ENCODE measurements at regions not wholly inside any gene's neighbourhood (a gene's known extent, or its start where the extent isn't known, plus 50 kb on each side); places are given as distances from the start of the nearest gene placed in this dataset.

DNA sequence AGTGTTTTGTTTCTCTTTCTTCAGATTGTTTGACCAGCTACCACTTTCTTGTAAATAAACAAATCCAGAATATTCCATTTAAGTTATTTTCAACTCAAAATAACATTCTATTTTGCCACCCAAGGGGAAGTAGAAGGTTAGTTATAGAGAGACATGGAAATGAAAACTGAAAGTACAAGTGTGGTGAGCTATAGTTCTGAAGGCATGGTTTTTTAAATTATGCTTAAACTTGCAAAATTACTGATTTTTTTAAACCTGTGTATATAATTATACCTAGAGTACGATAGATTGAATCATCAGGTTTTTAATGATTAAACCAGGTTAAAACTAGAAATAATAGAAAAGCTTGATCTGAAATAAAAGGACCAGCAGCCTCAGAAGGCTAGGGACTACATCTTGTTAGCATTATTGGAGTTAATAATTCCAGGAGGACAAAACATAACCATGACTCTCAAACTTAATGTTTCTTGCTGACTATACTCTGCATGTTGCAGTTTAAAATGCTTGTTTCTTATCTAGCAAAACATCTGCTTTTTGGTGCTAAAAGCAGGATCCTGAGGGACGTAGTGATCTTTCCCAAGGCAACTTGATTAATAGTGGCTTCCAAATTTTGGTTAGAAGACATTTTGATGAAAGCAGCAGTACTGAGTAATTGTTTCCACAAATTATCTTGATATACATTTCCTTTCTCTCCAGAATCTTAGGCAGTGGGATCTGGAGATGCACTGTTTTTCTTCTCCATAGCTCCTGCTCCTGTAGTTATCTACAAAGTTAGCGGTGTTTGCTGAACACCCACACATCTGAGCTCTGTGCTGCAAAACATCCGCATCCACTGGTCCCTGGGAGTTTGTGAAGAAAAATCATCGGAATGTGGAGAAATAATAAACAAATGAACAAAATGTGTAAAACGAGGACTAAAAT is 327.2 kb upstream of the PKDCC start:
- DNase-seq (ENCODE audit: low read depth in 2 of 2), result no peak

DNA sequence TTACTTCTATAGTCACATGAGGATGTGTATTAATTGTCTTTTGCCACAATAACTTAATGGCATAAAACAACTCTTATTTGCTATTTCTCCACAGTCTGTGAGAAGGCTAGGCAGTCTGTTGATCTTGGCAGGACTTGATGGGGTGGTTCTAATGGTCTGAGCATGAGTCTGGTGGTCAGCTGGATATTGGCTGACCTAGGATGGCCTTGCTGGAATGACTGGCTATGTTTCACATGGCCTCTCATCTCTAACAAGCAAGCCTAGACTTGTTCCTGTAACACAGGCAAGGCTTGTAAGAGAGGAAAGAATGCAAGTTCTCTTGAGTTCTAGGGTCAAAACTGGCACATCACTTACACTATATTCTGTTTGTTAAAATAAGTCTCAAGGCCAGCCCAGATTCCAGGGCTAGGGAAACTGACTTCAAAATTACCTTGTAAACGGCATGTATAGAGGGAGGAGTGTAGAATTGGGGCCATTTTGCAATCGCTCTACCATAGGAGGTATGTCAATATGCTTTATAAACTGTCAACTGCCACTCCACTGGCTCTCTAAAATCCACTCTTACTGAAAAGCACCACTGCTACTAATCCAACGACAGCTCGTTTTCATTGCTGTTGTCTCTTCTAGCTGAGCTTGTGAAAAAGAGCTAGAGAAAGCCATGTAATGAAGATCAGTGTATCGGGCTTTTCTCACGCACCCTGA is 325.0 kb upstream of the PKDCC start:
- DNase-seq (ENCODE audit: low read depth in 2 of 2), result no peak

DNA sequence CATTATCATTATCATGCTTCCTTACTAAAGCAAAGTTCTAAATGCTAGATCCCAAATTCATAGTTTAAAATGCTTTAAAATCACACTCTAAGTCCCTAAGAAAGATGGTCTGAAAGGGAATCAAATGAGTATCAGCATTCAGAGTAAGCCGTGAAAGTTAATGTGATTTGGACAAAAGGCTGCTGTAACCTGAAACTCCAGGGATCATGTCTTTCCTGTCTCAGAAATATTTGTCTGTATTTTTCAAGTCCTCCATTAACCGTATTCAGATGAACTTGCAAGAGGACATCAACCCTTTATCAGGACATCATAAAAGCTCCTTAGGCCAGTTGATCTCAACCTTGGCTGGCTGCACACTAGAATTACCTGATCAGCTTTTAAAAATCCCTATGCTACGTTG is 324.3 kb upstream of the PKDCC start:
- DNase-seq (ENCODE audit: low read depth in 2 of 2), result no peak

DNA sequence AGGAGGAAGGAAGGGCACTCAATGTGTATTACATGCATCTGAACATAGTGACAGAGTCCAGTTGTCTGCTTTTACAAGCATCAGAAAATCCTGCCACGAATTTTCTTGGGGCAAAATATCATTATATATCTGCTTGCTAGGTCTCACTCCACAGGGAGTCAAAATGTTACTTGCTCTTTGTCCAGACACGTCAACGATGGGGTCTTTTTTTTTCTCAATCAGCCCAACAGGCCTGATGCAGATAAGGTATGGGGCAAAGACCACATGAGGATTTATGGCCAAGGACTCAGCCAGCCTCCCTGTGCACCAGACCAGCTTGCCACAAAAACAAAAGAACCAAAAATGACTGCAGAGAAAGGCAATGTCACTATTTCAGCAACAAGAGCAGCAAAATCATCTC is 323.4 kb upstream of the PKDCC start:
- no peak for DNase-seq (ENCODE audit: low read depth in 2 of 2)

DNA sequence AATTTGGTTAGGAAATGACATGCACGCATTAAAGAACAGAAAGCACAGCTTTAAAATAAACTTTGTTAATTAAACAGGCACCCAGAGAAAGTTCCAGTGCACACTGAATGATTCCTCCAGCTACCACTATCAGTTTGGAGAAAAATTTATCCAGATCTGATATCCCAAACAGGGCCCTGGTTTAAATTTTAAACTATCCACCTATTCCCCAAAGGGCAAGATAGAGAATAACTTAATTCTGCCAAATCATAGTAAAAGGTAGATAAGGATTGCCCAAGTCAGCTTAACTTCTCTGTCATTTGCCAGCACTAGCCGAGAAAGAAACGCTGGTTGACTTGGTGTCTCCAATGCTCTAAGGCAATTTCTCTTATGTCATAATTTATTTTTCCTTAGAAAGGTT is 321.9 kb upstream of the PKDCC start:
- DNase-seq (ENCODE audit: low read depth in 2 of 2), result no peak

DNA sequence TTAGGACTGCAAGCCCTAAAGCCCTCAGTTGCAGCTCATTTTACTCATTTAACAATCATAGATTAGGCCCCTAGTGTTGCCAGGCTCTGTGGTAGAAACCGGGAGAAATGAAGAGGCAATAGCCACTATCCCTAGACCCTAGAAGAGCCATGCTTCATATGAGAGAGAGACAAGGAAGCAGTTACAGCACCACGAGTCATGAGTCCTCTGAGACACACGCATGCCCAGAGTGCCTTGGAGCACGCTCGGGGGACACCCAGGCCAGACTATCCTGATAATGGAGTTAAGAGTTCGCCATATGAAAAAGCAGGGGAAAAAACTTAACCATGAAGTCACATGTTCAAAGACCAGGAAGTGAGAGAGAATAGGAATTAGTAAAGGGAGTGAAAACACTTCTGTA is 321.5 kb upstream of the PKDCC start:
- DNase-seq (ENCODE audit: low read depth in 2 of 2), result no peak

DNA sequence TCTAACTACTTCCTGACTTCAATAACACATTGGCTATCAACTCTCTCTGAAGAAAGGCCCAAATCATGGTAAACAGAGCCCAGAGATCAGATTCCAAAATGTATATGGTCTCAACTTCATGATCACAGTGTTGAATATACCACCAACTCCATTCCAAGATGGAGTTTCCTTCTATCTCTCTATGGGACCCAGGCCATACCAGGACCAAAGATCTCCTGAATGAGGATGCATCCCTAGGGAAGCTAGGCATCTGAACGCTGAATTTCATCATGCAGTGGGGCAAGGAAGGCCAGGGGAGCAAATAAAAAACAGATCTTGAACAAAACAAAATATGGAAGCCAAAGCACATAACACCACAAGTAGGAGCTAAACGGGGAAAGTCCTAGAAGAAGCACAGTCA is 320.7 kb upstream of the PKDCC start:
- DNase-seq (ENCODE audit: low read depth in 2 of 2), result no peak

DNA sequence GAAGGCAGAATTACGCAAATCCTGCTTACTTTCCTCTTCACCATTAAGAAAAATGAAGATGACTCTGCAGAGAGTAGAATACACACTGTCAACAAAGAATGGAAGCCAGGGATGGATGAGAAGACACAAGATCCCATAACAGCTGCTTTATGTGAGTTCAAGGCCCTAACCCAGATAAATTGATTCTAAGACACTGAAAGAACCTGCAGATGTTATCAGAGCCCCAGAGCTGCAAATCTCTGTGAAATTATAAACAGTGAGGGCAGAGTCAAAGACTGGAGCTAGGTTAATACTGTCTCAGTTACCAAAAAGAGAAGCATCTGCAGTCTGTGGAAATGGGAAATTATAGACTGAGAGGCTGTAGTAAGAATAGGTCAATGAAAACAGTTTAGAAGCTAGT is 320.1 kb upstream of the PKDCC start:
- no peak for DNase-seq (ENCODE audit: low read depth in 2 of 2)

DNA sequence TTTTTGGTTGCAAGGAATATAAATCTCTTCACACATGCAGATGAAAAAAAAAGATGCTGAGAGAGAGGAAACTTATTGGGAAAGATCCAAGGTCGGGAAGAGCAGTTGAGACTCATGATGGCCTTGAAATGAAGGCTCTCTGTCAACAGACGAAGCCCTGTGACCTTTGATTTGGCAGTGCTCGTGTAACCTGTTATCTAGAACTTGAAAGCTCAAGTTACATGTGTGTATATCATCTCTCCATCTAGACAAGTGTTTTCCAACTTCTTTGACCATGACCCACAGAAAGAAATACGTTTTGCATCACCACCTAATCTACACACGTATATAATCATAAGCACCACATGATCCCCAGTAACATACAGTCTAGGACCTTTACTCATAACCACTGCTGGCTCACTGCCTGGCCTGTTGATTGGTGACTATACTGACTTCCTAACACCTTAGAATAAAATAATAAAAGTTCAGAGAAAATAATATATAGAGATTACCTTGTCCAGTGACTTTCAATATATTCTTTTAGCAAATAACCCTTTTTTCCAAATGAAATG is 319.0 kb upstream of the PKDCC start:
- no peak for DNase-seq (ENCODE audit: low read depth in 2 of 2)

DNA sequence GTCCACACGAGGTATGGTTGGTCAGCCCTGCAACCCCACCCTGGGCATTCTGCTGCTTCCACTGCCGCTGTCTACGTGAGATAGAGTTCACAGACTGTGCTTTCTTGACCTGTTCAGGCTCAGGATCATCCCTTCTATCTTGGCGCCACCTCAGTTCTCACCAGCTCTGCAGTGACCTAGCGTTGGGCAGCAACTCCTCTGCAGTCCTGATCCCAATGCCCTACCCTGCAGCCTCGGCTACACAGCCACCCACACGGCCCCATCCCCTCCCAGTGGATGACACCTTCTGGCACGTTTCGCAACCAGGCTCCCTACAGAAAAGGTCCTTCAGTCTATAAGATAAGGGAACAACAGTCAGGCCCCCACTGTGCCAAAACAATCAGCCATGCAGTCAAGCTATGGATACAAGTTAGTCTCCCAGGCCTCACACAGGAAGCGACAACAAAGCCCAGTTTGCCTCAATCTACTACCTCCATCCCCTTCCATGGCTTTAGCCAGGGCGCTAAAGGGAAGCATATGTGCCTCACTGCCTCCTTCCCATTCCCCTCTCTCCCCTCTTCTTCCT is 317.9 kb upstream of the PKDCC start:
- no peak for DNase-seq (ENCODE audit: low read depth in 2 of 2)

DNA sequence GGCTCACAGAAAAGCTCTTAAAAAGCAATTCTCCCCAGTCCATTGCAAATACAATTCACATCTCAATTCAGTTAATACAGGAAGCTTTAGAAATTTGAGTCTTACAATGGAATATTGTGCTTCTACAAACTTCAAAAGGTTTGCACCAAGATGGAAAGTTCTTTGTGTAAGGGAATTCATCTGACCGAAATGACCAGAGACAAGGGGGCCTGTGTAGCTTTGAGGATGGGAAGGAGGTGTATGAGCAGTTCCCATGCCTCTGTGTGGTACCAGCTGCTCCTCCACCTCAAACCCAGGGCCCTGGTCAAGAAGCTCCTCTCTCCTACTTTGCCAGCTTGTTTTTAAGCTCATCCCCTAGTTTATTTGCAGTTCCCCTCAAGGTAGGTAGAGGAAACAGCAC is 312.8 kb upstream of the PKDCC start:
- DNase-seq (ENCODE audit: low read depth in 2 of 2), result no peak

DNA sequence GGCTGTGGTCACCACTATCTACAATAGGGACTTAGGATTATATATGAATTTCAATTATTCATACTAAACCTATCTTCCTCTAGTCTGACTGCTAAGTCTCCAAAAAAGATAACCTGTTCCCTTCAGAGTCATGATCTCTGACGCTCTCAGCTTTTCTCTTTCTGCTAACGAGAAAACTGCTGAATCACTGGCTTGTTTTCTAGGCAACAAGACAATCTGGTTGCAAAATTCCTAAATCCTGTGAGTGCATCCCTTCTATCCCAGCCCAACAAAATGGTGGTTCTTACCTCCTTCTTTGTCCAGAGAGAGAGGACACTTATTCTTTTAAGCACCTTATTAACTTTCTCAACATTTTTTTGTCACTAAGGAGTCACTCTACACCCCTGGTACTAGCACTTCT is 312.3 kb upstream of the PKDCC start:
- no peak for DNase-seq (ENCODE audit: low read depth in 2 of 2)

DNA sequence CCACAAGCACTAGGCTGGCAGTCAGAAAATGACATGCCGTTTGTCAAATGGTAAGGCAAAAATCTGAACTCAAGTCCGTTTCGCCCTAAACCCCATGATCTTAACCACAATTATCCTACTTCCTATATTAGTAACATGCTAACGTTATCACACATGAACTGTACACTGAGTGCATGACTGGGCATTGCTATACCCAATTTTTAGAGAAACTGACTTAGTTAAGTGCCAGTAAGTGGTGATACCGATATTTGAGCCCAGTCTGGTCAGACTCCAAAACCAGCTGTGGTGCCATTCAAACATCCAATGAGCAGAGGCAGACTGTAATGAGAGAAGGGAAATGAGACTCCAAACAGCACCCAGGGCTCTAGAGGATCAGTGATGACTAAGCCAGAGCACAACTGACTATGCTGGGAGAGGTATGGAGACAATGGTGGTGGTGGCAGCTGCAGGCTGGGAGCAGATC is 311.7 kb upstream of the PKDCC start:
- no peak for DNase-seq (ENCODE audit: low read depth in 2 of 2)

DNA sequence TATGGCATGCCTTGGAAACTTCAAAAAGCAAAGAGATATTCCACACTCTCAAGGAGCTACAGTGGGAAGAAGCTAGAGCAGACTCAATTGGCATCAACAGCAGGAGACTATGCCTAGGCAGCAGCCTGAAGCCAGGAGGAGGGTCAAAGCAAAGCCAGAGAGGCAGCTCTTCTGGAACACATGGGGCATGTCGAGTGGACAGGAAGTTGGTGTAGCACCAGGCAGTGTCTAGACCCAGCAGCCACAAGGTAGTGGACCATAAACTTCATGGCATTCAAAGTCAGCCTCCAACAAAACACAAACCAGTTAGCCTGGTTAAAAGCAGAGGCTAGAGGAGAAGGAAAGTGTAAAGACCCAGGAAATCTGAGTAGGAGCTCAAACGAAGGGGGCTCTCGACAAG is 311.2 kb upstream of the PKDCC start:
- no peak for DNase-seq (ENCODE audit: low read depth in 2 of 2)

DNA sequence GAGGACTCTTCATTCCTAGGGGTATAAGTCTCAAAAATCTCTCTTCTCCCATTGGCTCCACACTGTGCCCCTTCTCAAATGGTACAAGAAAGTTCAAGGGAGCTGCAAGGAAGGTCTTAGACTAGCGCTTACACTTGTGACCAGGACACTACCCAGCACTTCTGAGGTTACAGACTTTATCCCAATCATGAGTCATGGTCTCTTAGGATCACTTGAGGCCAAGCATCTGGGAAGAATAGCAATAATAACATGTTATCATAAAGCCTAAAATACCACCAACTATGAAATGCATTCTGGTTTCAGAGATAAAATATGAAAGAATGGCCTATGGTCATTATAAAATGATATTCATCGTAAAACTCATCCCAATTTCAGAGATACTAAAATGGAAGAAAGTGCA is 309.9 kb upstream of the PKDCC start:
- DNase-seq (ENCODE audit: low read depth in 2 of 2), result no peak

DNA sequence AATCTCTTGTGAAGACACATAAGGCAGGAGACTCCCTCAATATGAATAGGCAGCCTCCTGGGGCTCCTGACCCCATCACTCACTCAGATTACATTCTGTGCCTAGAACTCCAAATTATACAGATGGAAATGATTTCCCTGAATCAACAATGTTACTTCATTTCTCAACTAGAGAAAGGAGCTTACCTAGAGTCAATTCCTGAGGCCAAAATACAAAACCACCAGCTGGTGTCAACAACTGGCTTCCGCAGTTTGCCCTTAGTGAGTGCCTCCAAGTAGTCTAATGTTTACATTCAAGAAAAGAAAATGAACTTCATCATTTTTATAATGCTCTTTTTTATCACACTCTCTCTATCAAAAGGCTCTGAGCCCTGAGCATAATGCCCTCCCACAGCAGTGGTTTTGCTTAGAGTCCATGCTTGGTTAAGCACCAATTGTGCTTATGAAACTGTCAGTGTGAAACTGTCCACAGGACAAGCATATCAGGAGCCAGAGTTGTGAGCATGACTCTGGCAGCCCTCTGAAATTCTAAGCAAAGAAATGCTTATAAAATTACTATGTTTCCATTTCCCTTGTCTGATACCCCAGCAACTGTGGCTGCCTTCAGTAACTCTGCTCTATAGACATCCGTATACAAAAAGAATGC is 305.7 kb upstream of the PKDCC start:
- no peak for DNase-seq (ENCODE audit: low read depth in 2 of 2)

DNA sequence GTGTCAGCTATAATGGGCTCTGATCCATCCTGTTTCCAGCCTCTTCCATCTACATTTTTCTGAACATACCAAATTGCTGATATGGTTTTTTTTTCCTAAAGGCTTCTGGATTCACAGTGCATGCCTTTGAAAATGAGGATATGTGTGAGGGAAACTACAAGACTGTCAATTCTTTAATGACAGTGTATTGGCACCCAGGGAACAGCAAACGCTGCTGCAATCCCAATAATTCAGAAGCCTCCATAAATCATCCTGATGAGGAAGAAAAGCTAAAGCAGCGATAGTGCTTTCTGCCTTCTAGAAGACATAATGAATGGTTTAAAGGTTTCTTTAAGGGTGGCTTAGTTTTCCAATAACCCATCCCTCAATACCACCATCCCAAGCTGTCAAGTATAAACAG is 304.5 kb upstream of the PKDCC start:
- DNase-seq (ENCODE audit: low read depth in 2 of 2), result no peak

DNA sequence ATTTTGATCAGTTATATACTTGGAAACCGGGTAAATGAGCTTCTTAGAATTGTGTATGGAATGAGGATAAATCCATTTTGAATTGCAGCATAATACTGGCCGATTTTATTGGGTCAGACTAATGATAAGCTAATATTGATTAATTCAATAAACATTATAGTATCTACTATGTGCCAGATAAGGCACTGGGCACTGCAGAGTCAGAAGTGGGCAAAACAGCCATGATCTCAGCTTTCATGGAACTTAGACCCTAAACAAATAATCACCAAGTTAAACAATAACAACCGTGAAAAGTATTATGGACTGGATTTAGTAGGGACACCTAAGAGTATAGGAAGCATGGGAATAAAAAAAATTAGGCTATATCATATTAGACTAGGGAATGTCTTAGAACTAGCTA is 297.0 kb upstream of the PKDCC start:
- no peak for DNase-seq (ENCODE audit: low read depth in 2 of 2)

DNA sequence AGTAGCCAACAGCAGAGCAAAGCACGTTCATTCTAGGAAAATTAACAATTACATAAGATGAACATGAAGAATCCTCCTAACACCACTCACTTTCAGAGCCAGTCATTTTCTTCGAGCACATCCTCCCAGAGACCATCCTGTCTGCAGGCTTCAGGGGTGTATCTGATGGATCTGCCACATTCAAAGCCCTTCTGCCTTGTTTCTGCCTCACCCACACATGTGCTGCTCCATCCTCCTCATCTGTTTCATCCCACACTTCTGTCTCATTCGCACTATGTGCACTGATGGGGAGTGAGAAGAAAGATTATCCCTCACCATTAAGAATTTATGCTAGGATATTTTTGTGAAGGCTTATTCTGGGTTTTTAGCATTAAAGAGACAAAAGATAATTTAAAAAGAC is 287.9 kb upstream of the PKDCC start:
- no peak for DNase-seq (ENCODE audit: low read depth in 2 of 2)

DNA sequence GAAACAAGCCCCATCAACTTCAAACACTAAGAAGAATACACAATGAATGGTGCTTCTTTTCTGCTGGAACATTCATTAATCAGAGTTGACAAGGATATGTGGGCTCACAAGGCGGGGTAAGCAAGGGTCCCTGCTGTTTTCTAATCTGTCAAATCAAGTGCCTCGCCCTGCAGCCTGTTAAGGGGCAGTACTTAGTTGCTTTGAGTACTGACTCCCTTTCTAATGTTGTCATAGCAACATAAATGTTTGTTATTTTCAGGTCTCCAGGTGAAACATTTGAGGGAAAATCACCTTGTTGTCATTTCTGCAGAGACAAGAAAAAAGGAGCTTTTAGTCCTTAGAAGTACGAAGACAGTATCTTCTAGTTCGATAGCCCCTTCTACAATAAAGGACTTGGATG is 284.7 kb upstream of the PKDCC start:
- no peak for DNase-seq (ENCODE audit: low read depth in 2 of 2)

DNA sequence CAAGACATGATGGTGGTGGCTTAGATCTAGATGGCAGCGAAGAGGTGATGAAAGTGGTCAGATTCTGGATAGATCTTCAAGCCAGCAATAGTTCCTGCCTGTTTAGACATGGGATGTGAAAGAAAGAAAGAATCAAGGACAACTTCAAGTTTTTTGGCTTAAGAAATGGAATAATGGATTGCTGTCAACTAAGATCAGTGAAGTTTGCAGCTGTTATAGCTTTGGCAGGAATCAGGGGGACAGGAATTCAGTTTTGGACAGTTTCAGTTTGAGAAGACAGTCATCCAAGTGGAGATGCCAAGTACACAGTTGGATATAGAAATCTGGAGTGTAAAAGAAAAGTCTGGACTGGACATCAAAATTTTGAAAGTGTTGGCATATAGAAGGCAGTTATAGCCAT is 283.7 kb upstream of the PKDCC start:
- no peak for DNase-seq (ENCODE audit: low read depth in 2 of 2)

DNA sequence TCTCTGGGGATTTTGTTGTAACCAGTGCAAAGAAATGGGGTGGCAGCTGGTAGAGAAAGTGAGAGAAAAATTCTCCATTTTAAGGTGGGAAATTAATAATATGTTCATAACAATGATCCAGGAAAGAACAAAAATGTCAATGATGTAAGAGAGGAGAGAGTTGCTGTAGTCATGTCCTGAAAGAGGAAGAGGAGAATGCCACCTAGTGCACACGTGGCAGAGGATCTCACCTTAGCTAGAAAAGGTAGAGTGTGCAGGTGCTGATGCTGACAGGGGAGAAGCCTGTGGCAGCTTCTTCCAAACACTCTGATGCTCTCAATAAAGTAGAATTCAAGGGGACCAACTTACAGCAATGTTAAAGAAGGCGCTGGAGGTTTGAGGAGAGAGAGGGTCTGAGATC is 282.9 kb upstream of the PKDCC start:
- no peak for DNase-seq (ENCODE audit: low read depth in 2 of 2)
